ENCODE measurements at regions not wholly inside any gene's neighbourhood (a gene's known extent, or its start where the extent isn't known, plus 50 kb on each side); places are given as distances from the start of the nearest gene placed in this dataset.

DNA sequence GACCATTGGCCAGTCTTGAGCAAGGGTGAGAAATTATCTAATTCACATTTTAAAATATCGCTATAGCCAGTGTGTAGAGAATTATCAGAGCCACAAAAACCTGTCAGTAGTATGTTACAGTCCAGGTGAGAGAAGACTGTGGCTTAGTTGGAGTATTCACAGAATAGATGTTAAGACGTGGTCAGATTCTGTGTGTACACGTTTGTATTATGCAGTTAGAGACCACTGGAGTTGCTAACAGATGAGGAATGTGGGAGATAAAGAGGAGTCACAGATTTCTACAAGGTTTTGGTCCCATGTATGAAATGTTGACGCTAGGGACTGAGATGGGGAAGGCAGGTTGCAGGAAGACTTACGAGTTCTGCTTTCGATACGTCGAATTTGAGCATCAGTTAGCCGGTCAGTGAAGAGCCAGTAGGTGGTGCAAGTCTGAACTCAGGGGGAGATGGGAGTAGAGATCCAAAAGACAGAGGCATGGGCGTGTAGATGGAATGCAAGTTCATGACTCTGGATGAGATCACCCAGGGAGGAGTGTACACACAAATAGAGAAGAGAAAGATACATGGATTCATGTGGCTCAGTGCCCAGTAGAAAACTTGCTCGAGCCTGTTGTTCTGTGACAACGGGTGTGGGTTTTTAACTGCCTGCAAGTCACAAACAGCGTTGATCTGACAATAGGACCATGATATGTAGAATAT lies 114.8 kb upstream of the FLRT2 start:
- no peaks in the 10 kb centered on the region for H3K4me1 Mint-ChIP-seq (ENCODE audit: low read depth)
- H3K9me3 Mint-ChIP-seq = peaks cover 12% of the 10 kb centered on the region
- ATAC-seq = no peak
- H3K4me3 Mint-ChIP-seq = no peak overlapping the region
- no peaks in the 10 kb centered on the region for H3K36me3 Mint-ChIP-seq (ENCODE audit: insufficient read depth)
- no peaks in the 10 kb centered on the region for H3K27me3 Mint-ChIP-seq (ENCODE audit: low read depth)
- DNase-seq = no peak

DNA sequence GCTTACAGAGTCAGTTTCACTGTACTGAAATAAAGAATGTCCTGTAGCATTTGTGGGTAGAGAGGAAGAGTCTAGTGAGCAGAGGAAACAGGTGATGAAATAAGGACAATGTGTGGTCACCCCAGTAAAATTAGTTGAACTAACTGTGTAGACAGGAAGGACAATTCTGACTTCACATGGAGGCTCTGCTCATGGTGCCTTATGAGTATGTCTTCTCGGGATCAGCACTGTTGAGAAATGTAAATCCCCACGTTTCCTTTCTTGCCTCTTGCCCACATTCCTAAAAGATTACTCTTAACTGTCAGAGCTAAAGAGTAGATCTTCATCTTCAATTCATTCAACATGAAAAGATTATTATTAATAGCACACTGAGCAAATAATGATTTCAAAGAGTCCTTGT lies 113.2 kb upstream of the FLRT2 start:
- Mint-ChIP-seq H3K27me3 (ENCODE audit: low read depth) (no peaks in the 10 kb centered on the region), H3K4me1 (ENCODE audit: low read depth) (no peaks in the 10 kb centered on the region), H3K9me3 (peaks cover 12% of the 10 kb centered on the region), H3K4me3 (no peak overlapping the region), H3K36me3 (ENCODE audit: insufficient read depth) (no peaks in the 10 kb centered on the region)
- DNase-seq = no peak
- ATAC-seq = no peak

DNA sequence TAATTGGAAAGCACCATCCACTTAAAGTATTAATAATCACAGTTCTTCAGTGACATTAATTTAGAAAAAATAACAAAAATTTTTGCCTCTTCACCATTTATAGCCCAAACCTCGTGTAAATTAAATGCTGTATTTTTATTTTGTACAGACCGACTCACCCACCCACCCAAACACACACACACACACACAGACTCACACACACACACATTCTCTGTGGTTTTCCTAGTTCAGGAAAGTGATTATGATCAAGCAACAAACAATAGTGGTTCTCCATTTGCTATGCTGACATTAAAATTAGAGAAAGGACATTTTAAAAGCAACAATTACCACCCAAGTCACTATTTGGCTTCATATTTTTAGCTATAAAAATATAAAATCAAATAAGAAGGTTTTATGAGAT lies 112.5 kb upstream of the FLRT2 start:
- no peak for DNase-seq
- no peaks in the 10 kb centered on the region for H3K36me3 Mint-ChIP-seq (ENCODE audit: insufficient read depth)
- H3K27me3 Mint-ChIP-seq (ENCODE audit: low read depth) = no peaks in the 10 kb centered on the region
- no peak for ATAC-seq
- H3K9me3 Mint-ChIP-seq = peaks cover 12% of the 10 kb centered on the region
- H3K4me3 Mint-ChIP-seq = no peak overlapping the region
- H3K4me1 Mint-ChIP-seq (ENCODE audit: low read depth) = no peaks in the 10 kb centered on the region

DNA sequence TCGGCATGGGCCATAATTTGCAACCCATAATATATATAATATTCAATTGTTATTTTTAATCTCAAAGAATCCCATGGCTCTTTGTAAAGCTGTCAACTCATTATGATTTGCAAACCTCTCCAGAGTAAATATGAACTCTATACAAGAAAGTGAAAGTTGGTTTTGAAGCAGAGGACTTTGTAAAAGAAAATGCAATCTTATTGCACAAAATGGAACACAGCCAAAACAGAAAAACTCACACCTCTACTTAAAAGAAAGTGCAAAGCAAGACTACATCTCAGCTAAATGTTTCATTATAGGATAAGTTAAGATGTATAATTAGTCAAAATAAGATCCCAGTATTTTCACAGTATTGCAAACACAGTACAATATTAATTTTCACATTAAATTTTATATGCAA lies 111.2 kb upstream of the FLRT2 start:
- Mint-ChIP-seq H3K9me3 (peaks cover 14% of the 10 kb centered on the region), H3K27me3 (ENCODE audit: low read depth) (no peaks in the 10 kb centered on the region), H3K4me3 (no peak overlapping the region), H3K36me3 (ENCODE audit: insufficient read depth) (no peaks in the 10 kb centered on the region), H3K4me1 (ENCODE audit: low read depth) (no peaks in the 10 kb centered on the region)
- DNase-seq (no peak), ATAC-seq (no peak)

DNA sequence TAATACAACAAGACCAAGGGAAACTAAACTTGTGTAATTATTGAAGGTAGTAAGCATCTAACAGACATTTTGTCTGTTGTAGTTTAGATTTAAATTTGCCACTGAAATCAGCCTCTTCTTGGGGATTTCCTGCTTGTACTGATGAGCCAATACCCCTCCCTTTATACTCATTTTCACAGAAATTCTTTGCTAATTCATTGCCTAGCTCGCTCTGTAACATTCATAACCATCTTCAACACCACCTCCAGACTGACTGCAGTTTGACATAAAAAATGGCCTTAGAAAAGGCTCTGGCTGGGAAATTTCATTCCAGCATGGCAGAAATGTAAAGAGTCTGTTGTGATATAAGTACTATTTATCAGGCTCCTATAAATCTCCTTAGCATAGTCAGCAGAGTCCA lies 109.7 kb upstream of the FLRT2 start:
- H3K4me3 Mint-ChIP-seq = no peak overlapping the region
- H3K27me3 Mint-ChIP-seq (ENCODE audit: low read depth) = no peaks in the 10 kb centered on the region
- no peak for DNase-seq
- H3K4me1 Mint-ChIP-seq (ENCODE audit: low read depth) = no peaks in the 10 kb centered on the region
- peaks cover 4% of the 10 kb centered on the region for H3K9me3 Mint-ChIP-seq
- no peaks in the 10 kb centered on the region for H3K36me3 Mint-ChIP-seq (ENCODE audit: insufficient read depth)
- no peak for ATAC-seq

DNA sequence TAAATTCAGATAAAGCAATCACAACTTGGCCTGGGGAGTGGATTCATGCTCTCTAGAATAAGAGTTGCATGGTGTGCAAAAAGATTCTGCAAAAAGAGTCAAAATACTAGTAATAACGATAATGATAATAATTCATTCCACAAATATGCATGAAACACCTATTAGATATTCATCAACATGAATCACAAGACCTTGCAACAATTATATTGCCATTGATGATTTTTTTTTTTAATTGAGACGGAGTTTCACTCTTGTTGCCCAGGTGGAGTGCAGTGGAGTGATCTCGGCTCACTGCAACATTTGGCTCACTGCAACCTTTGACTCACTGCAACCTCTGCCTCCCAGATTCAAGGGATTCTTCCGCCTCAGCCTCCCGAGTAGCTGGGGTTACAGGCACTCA lies 109.2 kb upstream of the FLRT2 start:
- Mint-ChIP-seq H3K4me1 (ENCODE audit: low read depth) (no peaks in the 10 kb centered on the region), H3K4me3 (no peak overlapping the region), H3K27me3 (ENCODE audit: low read depth) (no peaks in the 10 kb centered on the region), H3K9me3 (peaks cover 3% of the 10 kb centered on the region), H3K36me3 (ENCODE audit: insufficient read depth) (no peaks in the 10 kb centered on the region)
- no peak for DNase-seq
- no peak for ATAC-seq

DNA sequence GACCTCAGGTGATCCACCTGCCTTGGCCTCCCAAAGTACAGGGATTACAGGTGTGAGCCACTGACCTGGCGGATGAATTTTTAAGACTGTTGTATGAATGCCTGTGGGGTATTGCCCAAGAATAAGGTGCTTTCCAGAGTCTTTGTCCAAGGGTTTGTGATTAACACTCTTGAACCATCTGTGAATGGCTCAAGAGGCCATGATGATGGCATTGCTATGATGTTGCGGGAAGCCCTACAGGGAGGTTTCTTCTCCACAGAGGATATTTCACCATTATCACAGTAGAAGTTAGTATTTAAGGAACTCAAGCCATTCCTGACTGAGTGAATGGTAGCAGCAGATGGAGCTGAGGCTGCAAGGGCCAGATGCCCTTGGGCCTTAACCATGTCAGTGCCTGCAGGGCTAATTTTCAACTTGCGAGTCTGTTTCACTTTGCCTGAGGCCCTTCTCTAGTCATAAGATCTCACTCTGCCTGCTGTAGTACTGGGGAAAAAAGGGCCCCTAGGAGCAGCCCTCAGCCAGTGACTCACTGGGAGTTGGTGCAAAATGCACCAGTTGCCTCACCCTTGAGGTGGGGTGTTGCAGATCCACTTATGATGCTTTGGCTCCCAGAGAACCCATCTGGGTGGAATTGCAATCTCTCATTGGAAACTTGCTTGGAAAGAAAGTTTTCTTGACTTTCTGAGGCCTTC lies 108.6 kb upstream of the FLRT2 start:
- Mint-ChIP-seq H3K27me3 (ENCODE audit: low read depth) (no peaks in the 10 kb centered on the region), H3K4me1 (ENCODE audit: low read depth) (no peaks in the 10 kb centered on the region), H3K36me3 (ENCODE audit: insufficient read depth) (no peaks in the 10 kb centered on the region), H3K4me3 (no peak overlapping the region), H3K9me3 (peaks cover 3% of the 10 kb centered on the region)
- ATAC-seq (no peak), DNase-seq (no peak)

DNA sequence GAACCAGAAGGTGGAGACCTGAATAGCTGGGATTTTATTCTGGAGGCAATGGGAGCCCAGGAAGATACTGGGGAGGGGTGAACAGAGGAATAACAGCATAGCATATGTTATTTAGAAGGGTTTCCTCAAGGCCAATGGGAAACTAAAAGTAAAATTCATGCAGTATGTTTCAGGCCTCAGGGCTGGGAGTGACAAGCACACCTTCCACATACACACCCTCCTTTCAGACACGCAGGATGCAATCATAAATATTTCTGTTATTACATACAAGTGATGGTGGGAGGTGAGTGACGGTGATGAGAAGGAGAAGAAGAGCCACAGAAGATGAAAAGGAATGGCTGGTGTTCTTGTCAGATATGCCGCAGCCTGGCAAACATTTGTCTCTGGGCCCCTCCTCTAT lies 106.1 kb upstream of the FLRT2 start:
- H3K36me3 Mint-ChIP-seq (ENCODE audit: insufficient read depth) = no peaks in the 10 kb centered on the region
- DNase-seq (no peak), ATAC-seq (no peak)
- H3K4me3 Mint-ChIP-seq = no peak overlapping the region
- no peaks in the 10 kb centered on the region for H3K4me1 Mint-ChIP-seq (ENCODE audit: low read depth)
- peaks cover 3% of the 10 kb centered on the region for H3K9me3 Mint-ChIP-seq
- H3K27me3 Mint-ChIP-seq (ENCODE audit: low read depth) = no peaks in the 10 kb centered on the region

DNA sequence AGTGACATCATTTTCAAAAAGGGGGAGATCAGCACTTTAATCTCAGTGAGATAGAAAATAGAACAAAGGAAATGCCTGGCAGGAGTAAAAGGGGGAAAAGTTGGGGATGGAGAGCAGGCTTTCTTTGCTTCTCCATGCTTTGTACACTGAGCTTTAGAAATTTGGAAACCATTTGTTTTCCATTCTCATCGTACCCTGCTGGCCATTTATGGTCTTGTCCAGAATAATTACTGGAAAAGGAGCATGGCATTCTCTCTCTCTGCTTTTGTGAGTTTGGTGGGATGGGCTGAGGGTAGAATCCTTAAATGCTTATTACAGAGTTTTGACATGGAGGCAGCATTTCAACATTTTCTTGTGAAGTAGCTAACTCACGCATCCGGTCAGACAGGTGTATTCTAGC lies 104.4 kb upstream of the FLRT2 start:
- Mint-ChIP-seq H3K9me3 (peaks cover 6% of the 10 kb centered on the region), H3K4me1 (ENCODE audit: low read depth) (no peaks in the 10 kb centered on the region), H3K27me3 (ENCODE audit: low read depth) (no peaks in the 10 kb centered on the region), H3K36me3 (ENCODE audit: insufficient read depth) (no peaks in the 10 kb centered on the region), H3K4me3 (no peak overlapping the region)
- ATAC-seq = no peak
- no peak for DNase-seq

DNA sequence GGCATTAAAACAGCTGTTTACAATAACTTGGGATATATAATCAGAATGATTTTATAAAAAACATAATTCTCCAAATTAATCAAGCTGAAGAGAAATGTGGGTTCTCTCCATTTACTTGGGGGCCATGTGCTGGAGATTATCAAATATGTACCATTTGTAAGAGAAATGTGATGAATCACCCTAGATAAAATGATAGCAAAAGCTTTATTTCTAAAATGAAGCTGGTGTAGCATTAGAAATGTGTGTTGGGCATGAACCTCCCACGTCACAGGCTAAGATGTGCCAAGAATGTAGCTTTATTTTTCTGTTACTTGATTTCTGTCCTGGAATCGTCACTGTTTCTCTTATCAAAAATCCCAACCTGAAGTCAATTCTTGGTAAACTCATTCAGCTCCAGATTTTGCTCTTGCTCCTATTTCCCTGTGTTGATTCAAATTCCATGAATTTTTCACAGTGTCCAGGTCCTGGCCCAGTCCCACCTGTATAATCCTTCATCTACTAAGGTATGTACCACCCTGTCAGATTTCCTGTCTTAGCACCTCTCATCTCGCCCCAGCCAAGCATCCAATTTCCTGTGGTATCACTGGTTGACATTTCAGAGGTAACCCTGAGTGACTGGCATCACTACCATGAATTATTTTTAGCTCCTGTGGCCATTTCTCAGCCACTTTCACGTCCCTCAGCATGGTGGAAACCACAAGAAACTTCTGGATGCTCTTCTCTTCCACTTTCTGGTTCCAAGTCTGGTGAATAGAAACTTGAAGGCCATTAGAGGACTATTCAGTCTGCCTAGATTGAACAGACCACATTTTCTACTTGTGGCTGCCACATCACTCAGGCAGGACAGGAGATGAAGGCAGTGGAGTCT lies 103.6 kb upstream of the FLRT2 start:
- Mint-ChIP-seq H3K36me3 (ENCODE audit: insufficient read depth) (no peaks in the 10 kb centered on the region), H3K4me1 (ENCODE audit: low read depth) (no peaks in the 10 kb centered on the region), H3K4me3 (no peak overlapping the region), H3K27me3 (ENCODE audit: low read depth) (no peaks in the 10 kb centered on the region), H3K9me3 (peaks cover 6% of the 10 kb centered on the region)
- no peak for DNase-seq
- ATAC-seq = no peak

DNA sequence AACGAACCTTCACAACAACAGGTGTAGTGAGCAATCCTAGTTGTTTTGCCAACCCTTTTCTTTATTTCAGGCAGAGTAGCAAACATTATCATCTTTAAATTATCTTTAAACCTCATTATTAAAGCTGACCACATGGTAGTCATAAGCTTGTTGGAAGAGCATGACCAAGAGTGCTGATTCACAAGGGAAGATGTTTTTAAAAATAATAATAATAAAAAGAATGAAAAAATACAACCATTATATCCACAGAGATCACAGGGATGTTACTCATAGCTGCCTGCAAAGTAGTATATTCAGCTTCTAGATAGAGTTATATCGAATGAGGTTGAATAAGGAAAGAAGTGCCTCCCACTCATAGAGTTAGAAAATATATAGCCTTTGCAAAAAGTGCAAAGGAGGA lies 101.0 kb upstream of the FLRT2 start:
- no peak overlapping the region for H3K4me3 Mint-ChIP-seq
- H3K27me3 Mint-ChIP-seq (ENCODE audit: low read depth) = no peaks in the 10 kb centered on the region
- no peak for ATAC-seq
- peaks cover 7% of the 10 kb centered on the region for H3K9me3 Mint-ChIP-seq
- H3K4me1 Mint-ChIP-seq (ENCODE audit: low read depth) = no peaks in the 10 kb centered on the region
- no peak for DNase-seq
- H3K36me3 Mint-ChIP-seq (ENCODE audit: insufficient read depth) = no peaks in the 10 kb centered on the region

DNA sequence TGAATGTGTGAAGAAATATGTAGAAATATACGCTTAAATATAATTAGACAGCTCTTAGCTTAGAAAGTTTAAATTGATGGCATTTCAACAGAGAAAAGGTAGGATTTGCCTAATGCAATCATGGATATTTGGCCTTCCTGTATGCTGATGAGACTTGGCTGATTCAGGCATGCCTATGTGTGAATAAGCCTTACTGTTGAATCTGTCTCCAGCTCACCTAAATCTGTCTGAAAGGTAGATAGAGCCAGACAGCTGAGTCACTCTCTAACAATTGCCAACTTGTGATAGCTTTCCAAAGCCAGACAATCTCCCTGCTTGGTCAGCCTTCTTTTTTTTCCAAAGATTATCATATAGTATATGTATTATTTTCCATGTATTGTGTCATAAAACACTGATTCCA lies 92.8 kb upstream of the FLRT2 start:
- peaks cover 3% of the 10 kb centered on the region for H3K9me3 Mint-ChIP-seq
- no peaks in the 10 kb centered on the region for H3K36me3 Mint-ChIP-seq (ENCODE audit: insufficient read depth)
- ATAC-seq = no peak
- H3K27me3 Mint-ChIP-seq (ENCODE audit: low read depth) = no peaks in the 10 kb centered on the region
- H3K4me1 Mint-ChIP-seq (ENCODE audit: low read depth) = no peaks in the 10 kb centered on the region
- no peak overlapping the region for H3K4me3 Mint-ChIP-seq
- no peak for DNase-seq

DNA sequence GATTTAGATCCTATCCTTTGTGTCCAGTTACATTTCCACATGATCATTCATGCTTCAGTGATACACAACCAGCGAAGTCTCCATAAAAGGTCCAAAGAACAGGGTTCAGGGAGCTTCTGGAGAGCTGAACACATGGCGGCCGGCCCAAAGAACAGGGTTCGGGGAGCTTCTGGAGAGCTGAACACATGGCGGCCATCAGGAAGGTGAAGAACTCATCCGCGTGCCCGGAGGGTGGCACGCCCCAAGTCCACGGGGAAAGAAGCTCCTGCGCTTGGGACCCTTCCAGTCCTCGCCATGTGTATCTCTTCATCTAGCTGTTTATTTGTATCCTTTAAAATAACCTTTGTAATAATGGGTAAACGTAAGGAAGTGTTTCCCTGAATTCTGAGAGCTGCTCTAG lies 91.9 kb upstream of the FLRT2 start:
- Mint-ChIP-seq H3K36me3 (ENCODE audit: insufficient read depth) (no peaks in the 10 kb centered on the region), H3K4me1 (ENCODE audit: low read depth) (no peaks in the 10 kb centered on the region), H3K9me3 (no peaks in the 10 kb centered on the region), H3K27me3 (ENCODE audit: low read depth) (no peaks in the 10 kb centered on the region), H3K4me3 (no peak overlapping the region)
- ATAC-seq (no peak), DNase-seq (no peak)

DNA sequence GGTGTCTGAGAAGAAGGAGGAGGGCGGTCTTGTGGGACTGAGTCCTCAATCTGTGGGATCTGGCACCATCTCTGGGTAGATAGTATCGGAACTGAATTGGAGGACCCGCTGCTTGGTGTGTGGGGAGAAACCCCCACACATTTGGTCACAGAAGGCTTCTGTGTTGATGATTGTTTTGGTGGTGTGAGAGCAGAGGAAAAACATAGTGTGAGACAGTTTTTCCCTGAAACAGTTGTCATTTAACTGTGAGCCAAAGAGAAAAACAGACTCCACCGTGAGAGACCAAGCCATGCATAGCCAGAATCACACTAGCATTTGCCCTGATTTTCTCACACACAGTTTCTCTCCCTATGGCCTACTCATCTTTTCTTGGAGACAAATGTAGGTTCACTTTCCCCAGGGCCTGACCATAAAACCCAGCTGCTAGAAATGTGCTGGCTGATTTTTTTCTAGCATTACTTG lies 91.4 kb upstream of the FLRT2 start:
- DNase-seq (no peak), ATAC-seq (no peak)
- Mint-ChIP-seq H3K9me3 (no peaks in the 10 kb centered on the region), H3K36me3 (ENCODE audit: insufficient read depth) (no peaks in the 10 kb centered on the region), H3K4me3 (no peak overlapping the region), H3K27me3 (ENCODE audit: low read depth) (no peaks in the 10 kb centered on the region), H3K4me1 (ENCODE audit: low read depth) (no peaks in the 10 kb centered on the region)
